NCI-H146 treated with DMSO at 0.1 percent for 48 hours (cell line): ENCODE measurements at regions not wholly inside any gene's neighbourhood (a gene's known extent, or its start where the extent isn't known, plus 50 kb on each side); places are given as distances from the start of the nearest gene placed in this dataset.

Source experiments
- DNase-seq: peaks from one replicate; lab custom pipeline; 2025; ENCODE audit not compliant: unreplicated experiment; lab: John Stamatoyannopoulos, UW

DNA sequence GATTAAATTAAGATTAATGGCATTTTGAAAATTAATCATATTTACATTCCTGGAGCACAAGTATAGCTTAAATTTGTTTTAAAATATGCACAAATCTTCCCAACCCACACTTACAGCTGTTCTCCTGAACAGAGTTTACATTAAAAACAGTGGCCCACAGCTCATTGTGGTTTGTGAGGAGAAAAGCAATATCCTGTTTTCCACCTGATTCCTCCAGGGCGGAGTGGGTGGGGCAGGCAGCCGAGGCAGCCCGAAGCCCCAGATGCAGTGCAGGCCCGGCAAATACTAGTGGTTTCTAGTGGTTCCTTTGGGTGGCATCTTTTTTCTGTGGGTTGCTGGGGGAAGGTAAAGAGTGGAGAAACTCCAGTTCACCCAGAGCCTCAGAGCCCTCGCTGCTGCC is 280.8 kb downstream of the ARHGAP12 start:
- no peak for DNase-seq

DNA sequence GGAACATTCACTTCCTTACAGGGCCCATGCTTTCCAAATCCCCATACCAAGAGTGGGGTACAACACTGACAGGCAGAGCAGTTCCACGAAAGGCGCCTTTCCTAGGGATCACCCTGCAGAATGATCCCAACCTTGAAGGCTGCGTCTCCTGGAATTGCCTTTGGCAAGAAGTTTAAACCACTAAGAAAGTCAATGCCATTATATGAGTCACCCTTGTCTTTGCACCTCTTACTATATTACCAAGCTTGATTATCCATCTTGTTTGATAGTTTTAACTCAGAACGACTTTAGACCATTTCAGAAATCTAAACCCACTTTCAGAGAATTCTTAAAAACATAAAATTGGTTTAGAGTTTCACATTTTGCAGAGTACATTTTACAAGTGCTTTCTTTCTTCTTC is 282.1 kb downstream of the ARHGAP12 start:
- DNase-seq, result no peak

DNA sequence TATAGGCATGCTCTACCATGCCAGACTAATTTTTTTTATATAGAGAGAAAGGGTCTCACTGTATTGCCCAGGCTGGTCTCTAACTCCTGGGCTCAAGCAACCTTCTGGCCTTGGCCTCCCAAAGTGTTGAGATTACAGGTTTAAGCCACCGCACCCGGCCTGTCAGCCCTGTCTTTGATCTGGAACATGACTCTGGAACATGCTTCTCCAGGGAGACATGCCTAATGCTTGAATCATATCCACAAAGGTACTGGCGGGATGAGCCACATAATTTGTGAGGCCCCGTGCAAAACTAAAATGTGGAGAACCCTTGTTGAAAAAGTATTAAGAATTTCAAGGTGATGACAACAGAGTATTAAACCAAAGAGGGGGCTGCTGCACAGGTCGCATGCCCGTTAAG is 282.8 kb downstream of the ARHGAP12 start:
- DNase-seq, result no peak

DNA sequence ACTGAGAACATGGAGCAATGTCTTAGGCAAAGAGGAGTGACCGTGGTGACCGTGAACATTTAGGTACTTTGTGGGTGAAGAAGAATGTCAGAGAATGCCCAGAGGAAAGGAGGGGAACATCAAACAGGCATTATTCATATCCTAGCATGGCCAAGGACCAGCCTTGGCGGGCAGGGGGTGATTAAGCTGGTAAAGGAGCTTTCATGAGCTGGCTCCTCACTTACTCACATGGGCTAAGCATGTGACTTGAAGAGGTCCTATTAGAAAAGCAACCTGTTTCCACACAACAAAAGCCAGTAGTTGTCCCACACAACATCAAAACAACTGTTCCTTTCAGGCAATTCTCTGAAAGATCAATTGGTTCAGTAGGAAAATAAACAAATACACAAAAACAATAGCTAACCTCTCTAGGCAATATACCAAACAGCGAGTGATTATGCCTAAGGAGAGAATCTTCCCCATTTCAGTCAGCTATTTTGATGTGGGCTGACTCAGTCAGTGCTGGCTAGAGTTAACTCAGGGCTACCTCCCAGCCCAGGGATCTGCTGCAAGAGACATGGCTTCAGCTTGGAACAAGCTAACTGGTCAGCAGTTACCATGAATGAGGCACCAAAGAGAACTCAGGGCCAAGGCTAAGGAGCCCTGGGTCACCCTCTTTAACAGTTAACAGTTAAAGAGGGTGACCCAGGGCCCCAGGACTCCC is 283.5 kb downstream of the ARHGAP12 start:
- DNase-seq, result no peak

DNA sequence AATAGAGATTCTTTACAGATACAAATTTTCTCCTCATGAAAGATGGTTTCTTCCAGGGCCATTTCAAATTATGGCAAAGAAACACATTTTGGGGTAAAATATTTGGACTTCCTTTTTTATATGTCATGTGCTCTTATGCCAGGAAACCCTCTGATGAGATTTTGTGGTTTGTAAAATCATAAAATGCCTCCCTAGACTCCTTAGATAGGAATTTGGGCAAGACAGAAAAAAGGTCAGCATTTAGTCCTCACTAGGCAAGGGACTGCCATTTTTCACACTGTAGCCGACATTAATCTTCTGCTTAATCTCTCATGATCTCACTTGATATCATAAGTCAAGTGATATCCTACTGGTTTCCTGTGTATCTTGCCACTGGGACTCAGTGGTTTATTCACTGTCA is 286.4 kb downstream of the ARHGAP12 start:
- no peak for DNase-seq

DNA sequence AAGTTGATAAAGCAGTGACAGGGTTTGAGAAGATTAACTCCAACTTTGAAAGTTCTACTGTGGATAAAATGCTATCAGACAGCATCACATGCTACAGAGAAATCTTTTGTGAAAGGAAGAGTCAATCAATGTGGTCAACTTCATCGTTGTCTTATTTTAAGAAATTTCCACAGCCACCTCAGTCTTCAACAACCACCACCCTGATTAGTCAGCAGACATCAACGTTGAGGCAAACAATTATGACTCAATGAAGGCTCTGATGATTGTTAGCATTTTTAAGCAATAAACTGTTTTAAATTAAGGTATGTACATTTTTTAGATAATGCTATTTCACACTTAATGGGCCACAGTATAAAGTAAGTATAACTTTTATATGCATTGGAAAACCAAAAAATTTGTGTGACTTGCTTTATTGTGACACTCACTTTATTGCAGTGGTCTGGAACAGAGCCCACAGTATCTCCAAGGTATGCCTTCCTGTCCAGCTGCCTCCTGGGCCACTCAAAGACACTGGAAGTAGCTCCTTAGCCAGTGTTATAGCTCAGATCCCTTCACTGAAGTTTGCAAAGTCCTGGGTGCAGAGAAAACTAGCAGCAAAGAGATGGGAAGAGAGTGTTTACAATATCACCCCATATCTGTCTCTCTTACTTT is 293.1 kb downstream of the ARHGAP12 start:
- no peak for DNase-seq

DNA sequence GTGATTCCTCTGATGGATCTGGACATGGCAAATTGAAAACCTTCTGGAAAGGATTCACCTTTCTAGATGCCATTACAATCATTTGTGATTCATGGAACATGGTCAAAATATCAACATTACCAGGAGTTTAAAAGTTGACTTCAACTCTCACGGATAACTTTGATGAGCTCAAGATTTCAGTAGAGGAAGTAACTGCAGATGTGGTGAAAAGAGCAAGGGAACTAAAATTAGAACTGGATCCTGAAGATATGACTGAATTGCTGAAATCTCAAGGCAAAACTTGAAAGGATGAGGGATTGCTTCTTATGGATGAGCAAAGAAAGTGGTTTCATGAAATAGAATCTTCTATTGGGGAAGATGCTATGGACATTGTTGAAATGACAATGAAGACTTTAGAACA is 293.6 kb downstream of the ARHGAP12 start:
- DNase-seq, result no peak

DNA sequence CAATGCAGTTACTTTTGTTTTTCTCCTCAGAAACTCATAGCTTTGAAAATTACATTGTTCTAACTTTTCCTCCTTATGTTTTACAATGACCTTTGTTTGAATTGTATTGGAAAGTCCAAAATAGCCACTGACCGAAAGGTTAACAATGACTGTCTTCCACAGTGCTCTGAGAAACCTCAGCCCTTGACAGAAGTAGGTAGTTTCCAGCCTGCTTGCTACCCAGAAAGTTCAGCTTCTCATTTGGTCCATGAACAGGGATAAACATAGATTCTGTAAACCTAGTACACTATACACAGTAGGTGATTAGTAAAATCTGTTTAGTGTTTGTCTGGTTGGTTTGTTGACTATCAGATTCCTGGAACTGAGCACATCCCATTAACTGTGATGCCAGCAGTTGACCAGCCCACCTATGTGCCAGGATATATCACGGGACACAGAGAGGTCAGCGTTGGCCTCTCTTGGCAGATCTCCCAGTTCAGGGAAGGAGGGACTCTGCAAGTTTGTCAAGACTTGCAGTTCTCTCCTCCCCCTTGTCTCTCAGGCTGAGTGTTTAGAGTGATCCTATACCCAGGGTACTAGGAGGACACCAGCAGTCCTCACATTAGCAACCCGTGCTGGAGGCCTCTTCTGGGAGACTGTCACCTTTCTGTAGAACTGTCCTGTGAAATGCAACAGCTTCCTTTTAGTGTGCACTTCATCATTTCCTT is 297.6 kb downstream of the ARHGAP12 start:
- no peak for DNase-seq

DNA sequence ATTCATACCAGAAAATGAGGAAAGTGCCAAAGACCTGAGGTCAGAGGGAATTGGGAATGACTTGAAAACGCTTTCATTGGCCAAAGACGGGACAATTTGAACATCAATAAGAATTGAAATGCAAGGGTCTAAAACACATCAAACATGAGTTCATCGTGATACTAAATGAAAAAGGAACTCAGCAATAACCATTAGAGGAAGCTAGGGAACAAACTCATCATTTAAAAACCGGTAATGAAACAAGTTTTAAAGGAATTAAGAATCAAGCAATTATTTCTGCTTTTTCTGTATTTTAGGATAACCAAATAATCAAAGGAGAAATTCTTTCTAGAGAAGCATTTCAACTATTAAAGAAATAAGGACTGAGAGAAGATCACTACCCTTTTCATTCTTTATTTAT is 303.1 kb downstream of the ARHGAP12 start:
- no peak for DNase-seq

DNA sequence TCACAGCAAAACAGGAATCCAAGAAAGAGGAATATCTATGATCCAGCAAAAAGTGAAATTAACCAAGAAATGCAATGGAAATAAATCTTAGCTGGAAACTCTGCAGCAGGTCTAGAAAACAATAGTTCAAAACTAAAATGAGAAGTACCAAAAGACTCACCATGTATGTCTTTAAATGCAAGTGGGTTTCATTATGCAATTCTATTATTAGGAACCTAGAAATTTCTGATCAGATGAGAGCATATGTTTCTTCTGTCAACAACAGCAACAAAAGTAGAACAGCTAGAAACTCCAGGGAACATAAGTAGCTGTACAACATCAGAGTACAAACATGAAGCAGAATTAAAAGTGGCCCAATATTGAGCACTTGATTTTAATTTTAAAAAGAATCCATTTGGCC is 304.0 kb downstream of the ARHGAP12 start:
- DNase-seq, result no peak

DNA sequence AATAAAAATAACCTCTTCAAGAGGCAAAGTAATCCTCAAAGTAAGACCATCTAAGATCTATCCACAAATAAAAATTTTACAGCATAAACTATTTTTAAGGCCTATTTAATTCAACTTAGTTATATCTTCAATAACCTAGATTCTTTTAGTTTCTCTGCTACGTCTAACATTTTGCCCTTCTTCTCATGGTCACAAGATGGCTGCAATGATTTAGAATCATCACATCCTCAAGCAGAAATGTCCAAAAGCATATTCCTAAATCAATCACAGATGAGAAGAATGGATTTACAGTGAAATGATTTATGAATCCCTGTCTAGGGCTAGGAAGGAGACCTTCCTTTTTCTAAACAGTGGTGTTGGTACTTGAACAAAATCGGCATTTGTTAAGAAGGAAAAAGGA is 304.7 kb downstream of the ARHGAP12 start:
- DNase-seq, result no peak

DNA sequence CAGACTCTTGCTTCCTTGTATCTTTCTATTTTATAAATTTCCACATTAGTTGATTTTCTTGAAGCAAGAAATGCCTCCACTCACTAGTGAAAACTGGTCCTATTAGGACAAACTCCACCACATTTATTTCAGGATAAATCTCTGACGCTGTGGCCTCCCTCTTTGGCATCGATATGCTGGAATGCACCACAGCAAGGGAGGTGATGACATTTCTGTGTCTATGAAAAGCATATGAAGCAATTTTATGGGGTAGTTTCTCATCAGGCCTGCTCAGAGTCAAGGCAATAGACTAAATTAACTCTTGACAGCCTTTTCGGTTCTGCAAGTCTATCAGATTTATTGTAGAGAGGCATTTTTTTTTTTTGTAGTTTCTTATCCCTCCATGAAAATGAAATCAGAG is 304.4 kb downstream of the ZEB1 start:
- no peak for DNase-seq

DNA sequence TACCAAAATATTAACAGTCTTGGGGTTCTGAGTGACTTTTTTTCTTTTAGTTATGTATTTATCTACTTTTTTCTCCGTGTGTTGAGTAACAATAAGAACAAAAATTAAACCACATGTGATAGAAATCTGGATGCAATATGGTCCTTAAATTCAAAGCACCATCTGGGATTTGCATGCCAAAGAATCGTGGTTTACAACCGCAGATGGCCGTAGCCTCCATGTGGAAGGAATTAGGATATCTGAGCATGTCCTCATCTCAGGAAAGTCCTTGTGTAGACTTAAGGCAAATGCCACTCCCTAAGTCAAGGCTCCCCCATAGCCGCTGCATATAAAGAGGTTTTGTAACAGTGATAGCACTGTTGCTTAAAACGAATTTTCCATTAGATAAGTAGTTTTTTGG is 304.0 kb downstream of the ZEB1 start:
- DNase-seq, result no peak

DNA sequence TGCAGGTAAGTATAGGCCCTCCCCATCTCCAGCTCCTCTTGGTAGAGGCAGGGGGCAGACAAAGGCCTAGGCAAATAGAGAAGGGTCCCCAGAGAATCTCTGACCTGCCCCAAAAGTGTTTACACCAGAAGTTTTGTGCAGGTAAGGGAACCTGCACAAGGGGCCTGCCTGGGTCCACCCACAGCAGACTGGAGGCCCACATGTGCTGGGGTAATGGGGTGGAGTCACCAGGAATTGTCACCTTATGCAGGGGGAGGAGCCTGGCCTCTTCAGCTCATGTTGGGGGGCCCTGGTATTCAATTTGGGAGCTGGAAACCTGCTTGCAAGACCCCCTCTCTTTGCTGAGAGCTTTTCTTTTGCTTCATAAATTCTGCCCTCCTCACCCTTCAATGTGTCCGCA is 302.7 kb downstream of the ZEB1 start:
- no peak for DNase-seq

DNA sequence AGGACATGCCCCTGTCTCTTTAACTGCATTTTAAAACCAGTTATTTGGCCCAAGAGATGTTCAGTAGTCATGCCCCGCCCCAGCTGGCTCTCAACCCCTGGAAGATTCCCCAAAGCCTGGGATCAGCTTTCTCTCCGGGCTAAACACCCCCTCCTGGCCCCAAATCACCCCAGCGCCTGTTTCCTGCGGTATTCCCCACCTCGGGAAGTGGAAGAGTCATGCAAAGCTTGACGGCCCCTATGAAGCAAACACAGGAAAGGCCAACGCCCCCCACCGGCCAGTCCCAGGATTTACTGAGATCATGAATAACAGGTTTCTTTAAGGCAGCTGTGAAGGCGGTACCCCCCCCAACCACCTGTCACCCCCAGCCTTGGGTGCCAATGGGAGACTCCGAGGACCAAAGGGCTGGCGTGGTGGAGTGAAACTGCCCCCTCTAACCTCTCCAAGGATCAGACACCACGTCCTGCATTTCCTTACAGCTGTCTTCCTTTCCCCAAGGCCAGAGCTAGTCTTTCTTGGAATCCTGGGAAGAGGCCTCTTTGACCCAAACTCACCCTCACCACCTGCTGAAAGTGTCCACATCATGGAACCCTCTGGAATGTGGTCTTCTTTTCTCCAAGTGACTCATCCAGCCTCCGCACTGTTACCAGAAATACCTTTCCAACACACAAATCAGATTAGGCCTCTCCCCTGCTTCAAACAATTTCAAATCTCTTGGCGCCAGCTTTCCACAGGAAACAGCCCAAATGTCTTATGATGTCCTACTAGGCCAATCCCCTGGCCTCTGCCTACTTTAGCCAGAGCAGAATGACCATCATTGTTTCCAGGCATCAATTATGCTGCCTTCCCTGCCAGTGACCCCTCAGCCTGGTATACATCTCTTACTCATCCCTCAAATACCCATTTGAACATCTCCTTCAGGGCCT is 301.5 kb downstream of the ZEB1 start:
- no peak for DNase-seq

DNA sequence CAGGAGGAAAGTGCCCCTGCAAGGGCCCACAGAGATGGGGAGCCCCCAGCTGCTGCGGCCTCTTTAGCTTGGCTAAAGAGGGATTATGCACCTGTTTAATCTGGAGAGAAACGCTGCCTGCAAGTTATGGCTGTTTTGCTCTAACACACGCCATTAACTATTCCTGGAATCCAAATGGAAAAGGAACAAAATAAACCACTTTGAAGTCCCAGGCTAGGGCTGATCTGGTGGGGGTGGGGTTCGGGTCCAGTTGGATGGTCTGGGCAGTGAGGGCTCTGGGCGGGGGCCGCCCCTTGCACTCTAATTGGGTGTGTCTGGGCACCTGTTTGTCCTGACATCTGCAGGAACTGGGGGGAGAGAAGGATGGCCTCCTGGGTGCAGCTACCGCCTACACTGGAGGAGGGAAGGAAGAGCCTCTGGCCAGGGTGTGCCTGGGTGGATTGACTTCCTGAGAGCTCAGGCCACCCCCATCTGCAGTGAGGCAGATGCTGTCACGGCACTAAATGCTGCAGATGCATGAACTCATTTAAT is 300.6 kb downstream of the ZEB1 start:
- no peak for DNase-seq

DNA sequence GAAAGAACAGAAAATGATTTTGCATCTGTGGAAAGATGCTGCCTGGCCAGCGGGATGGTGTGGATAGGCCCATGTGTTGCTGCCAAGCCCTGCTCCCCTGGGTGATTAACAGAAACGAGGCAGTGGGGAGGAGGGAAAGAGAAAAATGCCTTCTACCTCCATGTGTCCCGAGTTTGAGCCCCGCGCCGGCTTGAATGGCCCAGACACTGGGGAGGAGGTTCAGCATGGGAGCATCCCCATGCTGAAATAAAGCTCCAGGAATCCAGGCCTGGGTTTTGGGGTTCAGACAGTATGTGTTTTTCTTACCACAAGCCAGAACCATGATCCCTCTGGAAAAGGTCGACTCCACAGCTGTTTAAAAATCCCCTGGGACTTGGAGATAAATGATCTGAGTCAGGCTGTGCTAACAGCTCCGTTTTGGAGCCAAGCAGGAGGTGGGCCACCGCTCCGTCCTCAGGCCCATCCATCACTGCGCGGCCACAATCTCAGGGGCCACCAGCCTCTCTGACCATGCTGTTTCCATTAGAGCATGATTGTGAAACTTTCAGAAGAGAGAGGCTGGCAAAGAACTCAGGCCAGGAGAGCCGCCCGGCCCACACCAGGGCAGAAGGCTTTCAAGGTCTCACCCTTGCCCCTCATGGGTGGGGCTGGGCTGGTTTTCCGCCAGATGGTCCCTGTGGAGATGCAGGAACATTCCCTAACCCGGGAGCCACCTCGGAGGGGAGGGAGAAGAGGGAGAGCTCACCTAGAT is 299.7 kb downstream of the ZEB1 start:
- DNase-seq, result no peak

DNA sequence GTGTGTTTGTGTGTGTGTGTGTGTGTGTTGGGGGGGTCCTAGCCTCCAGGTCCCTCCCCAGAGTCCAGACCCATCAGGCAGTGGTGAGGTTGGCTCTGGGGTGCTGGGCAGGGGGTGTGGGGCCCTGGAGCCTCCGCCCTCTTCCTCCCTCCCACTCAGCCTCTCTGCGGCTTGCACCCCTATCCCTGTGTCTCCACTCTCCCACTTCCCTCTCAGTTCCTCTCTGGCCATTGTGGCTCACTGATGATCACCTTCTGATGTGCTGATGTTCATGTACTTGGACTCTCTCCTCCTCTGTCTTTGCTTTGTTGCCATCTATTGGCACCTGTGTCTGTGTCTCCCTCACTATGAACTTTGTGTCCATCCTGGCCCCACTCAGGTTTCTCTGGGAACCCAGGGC is 298.7 kb downstream of the ZEB1 start:
- no peak for DNase-seq

DNA sequence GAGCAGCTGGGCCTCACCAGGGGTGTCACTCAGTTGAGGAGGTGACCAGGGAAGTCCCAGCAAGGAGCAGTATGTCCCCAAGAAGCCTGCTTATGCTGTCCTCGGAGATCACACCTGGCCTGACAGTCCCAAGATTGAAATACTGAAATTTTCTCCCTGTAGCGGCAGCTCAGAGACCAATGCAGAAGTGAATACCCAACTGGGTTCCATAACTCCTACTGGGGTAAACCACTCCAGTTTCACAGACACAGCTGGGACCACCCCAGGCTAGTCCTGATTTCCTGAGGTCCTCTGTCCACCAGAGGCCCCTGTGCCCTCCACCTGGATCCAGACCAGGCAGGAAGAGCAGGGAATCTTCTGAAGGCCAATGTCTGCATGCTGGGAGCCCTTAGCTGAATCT is 298.1 kb downstream of the ZEB1 start:
- no peak for DNase-seq

DNA sequence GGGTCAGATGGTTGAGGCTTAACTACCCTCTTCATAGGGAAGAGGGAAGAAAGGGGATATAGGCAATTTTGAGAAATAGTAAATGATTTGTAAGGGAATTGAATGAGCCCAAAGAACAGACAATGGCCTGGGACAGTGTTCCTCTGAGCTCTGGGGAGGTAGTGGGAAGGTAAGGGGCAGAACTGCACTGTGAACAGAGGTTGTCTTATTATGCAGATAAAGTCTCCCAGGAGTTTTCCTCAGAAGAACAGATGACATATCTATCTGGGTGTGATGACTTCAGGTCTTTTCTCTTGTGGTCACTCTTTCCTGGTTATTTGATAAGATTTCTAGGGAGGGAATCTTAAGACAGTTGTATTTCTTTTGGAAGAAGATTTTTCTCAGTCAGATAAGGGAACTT is 296.1 kb downstream of the ZEB1 start:
- DNase-seq, result no peak
